ENCODE measurements at regions not wholly inside any gene's neighbourhood (a gene's known extent, or its start where the extent isn't known, plus 50 kb on each side); places are given as distances from the start of the nearest gene placed in this dataset.

- TF ChIP-seq EZH2 (IDR thresholded peaks at IDR 0.05; ENCODE audit: low read depth): no peak
- TF ChIP-seq, protein P1, sequence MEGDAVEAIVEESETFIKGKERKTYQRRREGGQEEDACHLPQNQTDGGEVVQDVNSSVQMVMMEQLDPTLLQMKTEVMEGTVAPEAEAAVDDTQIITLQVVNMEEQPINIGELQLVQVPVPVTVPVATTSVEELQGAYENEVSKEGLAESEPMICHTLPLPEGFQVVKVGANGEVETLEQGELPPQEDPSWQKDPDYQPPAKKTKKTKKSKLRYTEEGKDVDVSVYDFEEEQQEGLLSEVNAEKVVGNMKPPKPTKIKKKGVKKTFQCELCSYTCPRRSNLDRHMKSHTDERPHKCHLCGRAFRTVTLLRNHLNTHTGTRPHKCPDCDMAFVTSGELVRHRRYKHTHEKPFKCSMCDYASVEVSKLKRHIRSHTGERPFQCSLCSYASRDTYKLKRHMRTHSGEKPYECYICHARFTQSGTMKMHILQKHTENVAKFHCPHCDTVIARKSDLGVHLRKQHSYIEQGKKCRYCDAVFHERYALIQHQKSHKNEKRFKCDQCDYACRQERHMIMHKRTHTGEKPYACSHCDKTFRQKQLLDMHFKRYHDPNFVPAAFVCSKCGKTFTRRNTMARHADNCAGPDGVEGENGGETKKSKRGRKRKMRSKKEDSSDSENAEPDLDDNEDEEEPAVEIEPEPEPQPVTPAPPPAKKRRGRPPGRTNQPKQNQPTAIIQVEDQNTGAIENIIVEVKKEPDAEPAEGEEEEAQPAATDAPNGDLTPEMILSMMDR (conservative IDR thresholded peaks at IDR 0.05): no peak
- Histone ChIP-seq H3K36me3 (ENCODE audit: low read depth) (no peaks in the 10 kb centered on the region), H3K9me3 (ENCODE audit: insufficient read depth, low read depth) (no peaks in the 10 kb centered on the region), H3F3A (ENCODE audit: insufficient read depth, low read depth) (no peaks in the 10 kb centered on the region), H3K27ac (no peak overlapping the region), H3K4me2 (no peak overlapping the region), H4K20me1 (ENCODE audit: insufficient read depth) (no peaks in the 10 kb centered on the region), H3K79me2 (ENCODE audit: low read depth) (no peaks in the 10 kb centered on the region), H3K9me2 (ENCODE audit: insufficient read depth) (no peaks in the 10 kb centered on the region), H3K4me3 (no peak overlapping the region), H3K27me3 (ENCODE audit: insufficient read depth, low read depth) (no peaks in the 10 kb centered on the region), H2AFZ (no peak overlapping the region), H3K4me1 (replicated peaks; ENCODE audit: insufficient read depth) (no peaks in the 10 kb centered on the region)
- intact Hi-C loops (cut with micrococcal nuclease; ENCODE audit: unreplicated experiment): loop anchor here (5.0 kb wide), 1 partner anchor 1764 kb away; no protein-coding TSS in a partner anchor
- POLR2A ChIA-PET (ENCODE audit: unreplicated experiment): no interaction called here
- DNase-seq: no peak
- BruUV-seq (replicated peaks): no TSS peak
- CTCF ChIA-PET: no interaction called here
Observed at GRCh38 chr10:36886303-36886891, 239.0 kb upstream of the ANKRD30A start.

DNA sequence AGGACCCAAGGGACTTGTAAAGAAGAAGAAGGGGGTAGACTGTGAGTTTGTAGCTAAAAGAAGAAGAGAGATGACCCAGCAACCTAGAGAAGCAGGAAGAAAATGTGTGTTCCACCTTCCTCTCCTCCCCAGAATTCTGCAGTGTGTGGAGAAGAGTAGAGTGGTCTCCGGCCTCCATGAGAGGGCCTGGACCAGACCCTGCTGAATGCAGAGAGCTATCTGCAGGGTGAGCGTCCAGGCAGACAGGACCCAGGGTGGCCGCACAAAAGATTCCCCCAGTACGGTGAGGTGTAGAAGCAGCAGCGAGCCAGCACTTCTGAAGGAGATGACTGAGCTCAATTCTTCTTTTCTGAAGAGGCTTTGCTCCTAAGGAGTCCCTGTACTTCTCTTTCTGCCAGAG is 239.7 kb upstream of the ANKRD30A start:
- Histone ChIP-seq H3F3A (ENCODE audit: insufficient read depth, low read depth) (no peaks in the 10 kb centered on the region), H2AFZ (no peak overlapping the region), H3K9me2 (ENCODE audit: insufficient read depth) (no peaks in the 10 kb centered on the region), H3K4me3 (no peak overlapping the region), H3K4me1 (replicated peaks; ENCODE audit: insufficient read depth) (no peaks in the 10 kb centered on the region), H3K27me3 (ENCODE audit: insufficient read depth, low read depth) (no peaks in the 10 kb centered on the region), H3K9me3 (ENCODE audit: insufficient read depth, low read depth) (no peaks in the 10 kb centered on the region), H3K36me3 (ENCODE audit: low read depth) (no peaks in the 10 kb centered on the region), H3K4me2 (no peak overlapping the region), H3K79me2 (ENCODE audit: low read depth) (no peaks in the 10 kb centered on the region), H4K20me1 (ENCODE audit: insufficient read depth) (no peaks in the 10 kb centered on the region), H3K27ac (no peak overlapping the region)
- ChIA-PET CTCF (no interaction called here), POLR2A (ENCODE audit: unreplicated experiment) (no interaction called here)
- TF ChIP-seq EZH2 (IDR thresholded peaks at IDR 0.05; ENCODE audit: low read depth): no peak
- TF ChIP-seq, protein P1 (conservative IDR thresholded peaks at IDR 0.05): no peak
- intact Hi-C loops (cut with micrococcal nuclease; ENCODE audit: unreplicated experiment): loop anchor here (5.0 kb wide), 1 partner anchor 1763 kb away; no protein-coding TSS in a partner anchor
- no TSS peak for BruUV-seq (replicated peaks)
- no peak for DNase-seq

DNA sequence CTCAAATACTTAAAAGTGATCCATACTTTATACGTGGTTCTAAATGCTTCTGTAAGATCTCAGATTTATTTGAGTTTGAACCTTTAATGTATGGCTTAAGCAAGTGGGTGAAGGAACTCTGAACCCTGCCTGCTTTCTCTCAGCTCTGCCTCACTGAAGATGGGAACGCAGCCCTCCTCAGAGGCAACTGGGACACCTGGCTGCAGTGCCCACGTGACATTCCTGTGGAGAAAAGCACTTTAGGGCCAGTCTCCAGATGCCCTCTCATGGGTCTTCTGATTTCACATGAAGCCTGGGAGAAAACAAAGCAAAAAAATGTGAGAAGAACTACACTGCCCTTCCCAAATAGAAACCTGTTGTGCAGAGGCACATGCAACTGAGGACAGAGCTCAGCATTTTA is 242.6 kb upstream of the ANKRD30A start:
- ChIA-PET CTCF (no interaction called here), POLR2A (ENCODE audit: unreplicated experiment) (no interaction called here)
- no peak for DNase-seq
- Histone ChIP-seq H3F3A (ENCODE audit: insufficient read depth, low read depth) (no peaks in the 10 kb centered on the region), H3K79me2 (ENCODE audit: low read depth) (no peaks in the 10 kb centered on the region), H3K4me3 (no peak overlapping the region), H2AFZ (no peak overlapping the region), H3K27ac (no peak overlapping the region), H3K4me1 (replicated peaks; ENCODE audit: insufficient read depth) (no peaks in the 10 kb centered on the region), H3K9me2 (ENCODE audit: insufficient read depth) (no peaks in the 10 kb centered on the region), H4K20me1 (ENCODE audit: insufficient read depth) (no peaks in the 10 kb centered on the region), H3K36me3 (ENCODE audit: low read depth) (no peaks in the 10 kb centered on the region), H3K27me3 (ENCODE audit: insufficient read depth, low read depth) (no peaks in the 10 kb centered on the region), H3K9me3 (ENCODE audit: insufficient read depth, low read depth) (no peaks in the 10 kb centered on the region), H3K4me2 (no peak overlapping the region)
- no TSS peak for BruUV-seq (replicated peaks)
- intact Hi-C loops (cut with micrococcal nuclease; ENCODE audit: unreplicated experiment): loop anchor here (5.0 kb wide), 1 partner anchor 1245 kb away; no protein-coding TSS in a partner anchor
- TF ChIP-seq, protein P1 (conservative IDR thresholded peaks at IDR 0.05): no peak
- TF ChIP-seq EZH2 (IDR thresholded peaks at IDR 0.05; ENCODE audit: low read depth): no peak
